ENCODE measurements at regions not wholly inside any gene's neighbourhood (a gene's known extent, or its start where the extent isn't known, plus 50 kb on each side); places are given as distances from the start of the nearest gene placed in this dataset.

DNA sequence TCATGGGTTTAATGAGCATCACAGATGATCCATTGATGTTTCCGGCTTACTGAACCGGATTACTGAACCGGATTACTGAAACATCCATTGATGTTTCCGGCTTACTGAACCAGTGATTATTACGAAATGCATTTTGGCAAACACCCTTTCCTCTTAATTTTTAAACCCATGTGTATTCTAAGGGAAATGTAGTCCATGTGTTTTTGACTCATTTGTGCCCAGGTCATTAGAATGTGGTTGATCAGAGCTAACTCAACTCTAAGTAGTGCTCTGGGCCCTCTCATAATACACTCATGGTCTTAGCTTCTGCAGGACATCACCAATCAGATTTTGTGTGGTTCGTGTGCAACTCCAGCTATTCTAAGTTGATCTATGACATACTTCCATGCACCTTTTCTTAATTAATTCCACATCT is 141.6 kb downstream of the SPATA18 start:
- Histone ChIP-seq H3K9me3 (replicated peaks; ENCODE audit: control insufficient read depth, insufficient read depth, low read depth, low read length) (no peaks in the 10 kb centered on the region), H3K79me2 (ENCODE audit: control insufficient read depth, insufficient read depth, low read length) (no peaks in the 10 kb centered on the region), H3K27me3 (ENCODE audit: control insufficient read depth in 2 of 2, insufficient read depth in 2 of 2, low read length in 2 of 2) (no peaks in the 10 kb centered on the region), H3K4me2 (ENCODE audit: insufficient read depth, low read length) (no peak overlapping the region), H3K9ac (ENCODE audit: insufficient read depth in 1 of 2, low read depth in 2 of 2, low read length in 2 of 2) (no peak overlapping the region), H3K36me3 (ENCODE audit: control insufficient read depth, insufficient read depth, low read length) (no peaks in the 10 kb centered on the region), H3K4me3 (no peak overlapping the region), H2AFZ (ENCODE audit: low read depth, low read length) (no peak overlapping the region), H3K27ac (ENCODE audit: extremely low read depth, low read depth, low read length) (no peak overlapping the region), H3K9me1 (ENCODE audit: control insufficient read depth, insufficient read depth, low read length) (no peaks in the 10 kb centered on the region), H3K4me1 (replicated peaks in 1 of 2; ENCODE audit: control insufficient read depth in 2 of 2, insufficient read depth in 2 of 2, low read length in 2 of 2) (no peaks in the 10 kb centered on the region), H4K20me1 (replicated peaks; ENCODE audit: control insufficient read depth, insufficient read depth, low read length) (no peaks in the 10 kb centered on the region)
- 2% methylated on average over 6 of the region's 6 CpGs for WGBS (ENCODE audit: insufficient coverage, low coverage, missing lambda C conversion rate)
- in situ Hi-C loops (cut with MboI) (no loop called here), intact Hi-C loops (cut with micrococcal nuclease) (no loop called here)
- ChIA-PET CTCF (ENCODE audit: low intra/inter-chr PET ratio) (no interaction called here), POLR2A (no interaction called here)
- no peak for FAIRE-seq
- no peak for DNase-seq (ENCODE audit: extremely low read depth in 1 of 4, low spot score in 3 of 4)
- BruUV-seq (replicated peaks): no TSS peak
- ATAC-seq: no peak
- TF ChIP-seq ZNF778 (CRISPR knock-in tag; IDR thresholded peaks at IDR 0.05) (no peak), MTA3 (IDR thresholded peaks at IDR 0.05; ENCODE audit: borderline replicate concordance) (no peak), ZNF316 (IDR thresholded peaks at IDR 0.05) (no peak), CTCF (IDR thresholded peaks at IDR 0.05 in 2 of 3, conservative IDR thresholded peaks at IDR 0.05 in 1 of 3; ENCODE audit: insufficient read depth in 2 of 3, low read depth in 1 of 3, low read length in 3 of 3) (no peak), NFE2L1 (tag; IDR thresholded peaks at IDR 0.05; ENCODE audit: borderline replicate concordance, low read depth) (no peak), ZNF644 (tag; IDR thresholded peaks at IDR 0.05; ENCODE audit: low read depth) (no peak), ZNF57 (CRISPR knock-in tag; IDR thresholded peaks at IDR 0.05) (no peak), C11orf30 (IDR thresholded peaks at IDR 0.05; ENCODE audit: low read depth) (no peak), PRDM10 (IDR thresholded peaks at IDR 0.05; ENCODE audit: partially characterized antibody) (no peak), MCM3 (IDR thresholded peaks at IDR 0.05) (no peak), POLR2B (IDR thresholded peaks at IDR 0.05; ENCODE audit: low read depth, partially characterized antibody) (no peak), YBX1 (IDR thresholded peaks at IDR 0.05) (no peak), CAMTA2 (CRISPR knock-in tag; conservative IDR thresholded peaks at IDR 0.05) (no peak), U2AF2 (optimal IDR thresholded peaks at IDR 0.05; ENCODE audit: low read depth, low read length) (no peak), HDAC3 (IDR thresholded peaks at IDR 0.05; ENCODE audit: borderline replicate concordance, partially characterized antibody) (no peak)
- TF ChIP-seq, protein P1, sequence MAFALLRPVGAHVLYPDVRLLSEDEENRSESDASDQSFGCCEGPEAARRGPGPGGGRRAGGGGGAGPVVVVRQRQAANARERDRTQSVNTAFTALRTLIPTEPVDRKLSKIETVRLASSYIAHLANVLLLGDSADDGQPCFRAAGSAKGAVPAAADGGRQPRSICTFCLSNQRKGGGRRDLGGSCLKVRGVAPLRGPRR (CRISPR knock-in tag; IDR thresholded peaks at IDR 0.05): no peak
- TF ChIP-seq, protein P2, sequence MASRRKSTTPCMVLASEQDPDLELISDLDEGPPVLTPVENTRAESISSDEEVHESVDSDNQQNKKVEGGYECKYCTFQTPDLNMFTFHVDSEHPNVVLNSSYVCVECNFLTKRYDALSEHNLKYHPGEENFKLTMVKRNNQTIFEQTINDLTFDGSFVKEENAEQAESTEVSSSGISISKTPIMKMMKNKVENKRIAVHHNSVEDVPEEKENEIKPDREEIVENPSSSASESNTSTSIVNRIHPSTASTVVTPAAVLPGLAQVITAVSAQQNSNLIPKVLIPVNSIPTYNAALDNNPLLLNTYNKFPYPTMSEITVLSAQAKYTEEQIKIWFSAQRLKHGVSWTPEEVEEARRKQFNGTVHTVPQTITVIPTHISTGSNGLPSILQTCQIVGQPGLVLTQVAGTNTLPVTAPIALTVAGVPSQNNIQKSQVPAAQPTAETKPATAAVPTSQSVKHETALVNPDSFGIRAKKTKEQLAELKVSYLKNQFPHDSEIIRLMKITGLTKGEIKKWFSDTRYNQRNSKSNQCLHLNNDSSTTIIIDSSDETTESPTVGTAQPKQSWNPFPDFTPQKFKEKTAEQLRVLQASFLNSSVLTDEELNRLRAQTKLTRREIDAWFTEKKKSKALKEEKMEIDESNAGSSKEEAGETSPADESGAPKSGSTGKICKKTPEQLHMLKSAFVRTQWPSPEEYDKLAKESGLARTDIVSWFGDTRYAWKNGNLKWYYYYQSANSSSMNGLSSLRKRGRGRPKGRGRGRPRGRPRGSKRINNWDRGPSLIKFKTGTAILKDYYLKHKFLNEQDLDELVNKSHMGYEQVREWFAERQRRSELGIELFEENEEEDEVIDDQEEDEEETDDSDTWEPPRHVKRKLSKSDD (conservative IDR thresholded peaks at IDR 0.05; ENCODE audit: low read length): no peak
